Neuronal stem cell (in vitro differentiated cells): ENCODE measurements at regions not wholly inside any gene's neighbourhood (a gene's known extent, or its start where the extent isn't known, plus 50 kb on each side); places are given as distances from the start of the nearest gene placed in this dataset.
"Not testable (repeated sequence)": the region's sequence is repeated elsewhere in the genome, so short reads cannot be mapped to it uniquely, and the experiment has no call there.

ENCODE experiments used
- DNase-seq: peaks from one replicate; pipeline ENCODE4 v3.0.0-alpha.2; 2013; ENCODE audit warnings: low spot score
- H2AFZ ChIP-seq: one replicate; pipeline ENCODE4 v1.6.1; 2013; ENCODE audit warnings: mild to moderate bottlenecking, low read length, inconsistent platforms
- H2AK5ac ChIP-seq: 2 replicates; pipeline ENCODE4 v1.6.1; 2013; ENCODE audit warnings: low read depth, mild to moderate bottlenecking, inconsistent platforms, low read length, moderate library complexity, mixed read lengths
- H2BK120ac ChIP-seq: 2 replicates; pipeline ENCODE4 v1.6.1; 2013; ENCODE audit warnings: low read depth, mild to moderate bottlenecking, inconsistent platforms, low read length, moderate library complexity, mixed read lengths
- H2BK12ac ChIP-seq: one replicate; pipeline ENCODE4 v1.6.1; 2013; ENCODE audit warnings: low read length, inconsistent platforms
- H2BK15ac ChIP-seq: 2 replicates; pipeline ENCODE4 v1.6.1; 2013; ENCODE audit warnings: mild to moderate bottlenecking, low read length, inconsistent platforms, mixed read lengths
- H2BK5ac ChIP-seq: one replicate; pipeline ENCODE4 v1.6.1; 2013; ENCODE audit warnings: inconsistent platforms, mild to moderate bottlenecking, low read length, moderate library complexity
- H3K14ac ChIP-seq: one replicate; pipeline ENCODE4 v1.6.1; 2013; ENCODE audit warnings: low read length, inconsistent platforms
- H3K18ac ChIP-seq: 2 replicates; pipeline ENCODE4 v1.6.1; 2013; ENCODE audit warnings: low read length, inconsistent platforms
- H3K23ac ChIP-seq: 2 replicates; pipeline ENCODE4 v1.6.1; 2013; ENCODE audit warnings: low read depth, mild to moderate bottlenecking, mixed read lengths, low read length, inconsistent platforms; ENCODE audit not compliant: poor library complexity
- H3K27ac ChIP-seq: replicated peaks from 3 replicates; pipeline ENCODE4 v1.5.1; 2013; ENCODE audit warnings: low read length, inconsistent platforms
- H3K27me3 ChIP-seq, 3 experiments: 2 replicates each; pipeline ENCODE4 v1.6.1; 2013; ENCODE audit warnings: low read length in 3 of 3, mild to moderate bottlenecking in 2 of 3, inconsistent platforms in 1 of 3, low read depth in 1 of 3, mixed read lengths in 1 of 3, moderate library complexity in 1 of 3; ENCODE audit not compliant: control insufficient read depth in 3 of 3, insufficient read depth in 3 of 3
- H3K36me3 ChIP-seq, 2 donors: replicated peaks in 1 of 2; 2 replicates each; pipeline ENCODE4 v1.6.1; 2013; ENCODE audit warnings: low read length in 2 of 2; ENCODE audit not compliant: control insufficient read depth in 2 of 2, insufficient read depth in 2 of 2
- H3K4ac ChIP-seq: 2 replicates; pipeline ENCODE4 v1.6.1; 2013; ENCODE audit warnings: inconsistent platforms, mild to moderate bottlenecking, low read length, moderate library complexity
- H3K4me1 ChIP-seq, 2 donors: 1 replicate in 1 of 2; 2 replicates in 1 of 2; pipeline ENCODE4 v1.6.1; 2013; ENCODE audit warnings: low read length in 2 of 2, low read depth in 1 of 2; ENCODE audit not compliant: control insufficient read depth in 2 of 2, insufficient read depth in 1 of 2
- H3K4me2 ChIP-seq: one replicate; pipeline ENCODE4 v1.6.1; 2013; ENCODE audit warnings: mild to moderate bottlenecking, low read length, inconsistent platforms; ENCODE audit not compliant: insufficient read depth, poor library complexity, severe bottlenecking
- H3K4me3 ChIP-seq, 2 donors: 2 replicates each; pipeline ENCODE4 v1.5.1; 2013; ENCODE audit warnings: low read length in 2 of 2, mild to moderate bottlenecking in 2 of 2, inconsistent platforms in 1 of 2, moderate library complexity in 1 of 2
- H3K79me1 ChIP-seq: one replicate; pipeline ENCODE4 v1.6.1; 2013; ENCODE audit warnings: low read depth, mild to moderate bottlenecking, inconsistent platforms, low read length, moderate library complexity
- H3K9ac ChIP-seq: one replicate; pipeline ENCODE4 v1.6.1; 2013; ENCODE audit warnings: mild to moderate bottlenecking, low read depth, low read length, inconsistent platforms; ENCODE audit not compliant: poor library complexity
- H3K9me3 ChIP-seq, 2 donors: replicated peaks in 1 of 2; 2 replicates each; pipeline versions ENCODE3 to v1.6.1; 2013; ENCODE audit warnings: low read length in 2 of 2, mild to moderate bottlenecking in 2 of 2, inconsistent platforms in 1 of 2, low read depth in 1 of 2, mixed read lengths in 1 of 2, moderate library complexity in 1 of 2; ENCODE audit not compliant: control insufficient read depth in 2 of 2, insufficient read depth in 1 of 2
- H4K8ac ChIP-seq: one replicate; pipeline ENCODE4 v1.6.1; 2013; ENCODE audit warnings: low read depth, mild to moderate bottlenecking, inconsistent platforms, low read length, moderate library complexity
- H4K91ac ChIP-seq: one replicate; pipeline ENCODE4 v1.6.1; 2013; ENCODE audit warnings: low read length, low read depth, mild to moderate bottlenecking, inconsistent platforms; ENCODE audit not compliant: poor library complexity
- WGBS, 2 donors: extraction: QIAGEN DNeasy Blood & Tissue Kit; methylation state at CpG; one replicate each; pipeline ENCODE4 v1.1.7; 2013; ENCODE audit warnings: missing lambda C conversion rate in 2 of 2, mixed read lengths in 1 of 2; ENCODE audit not compliant: insufficient read length in 2 of 2, insufficient replicate concordance in 1 of 2; ENCODE audit errors: extremely low coverage in 2 of 2; 5-methylcytosine and 5-hydroxymethylcytosine counted together

DNA sequence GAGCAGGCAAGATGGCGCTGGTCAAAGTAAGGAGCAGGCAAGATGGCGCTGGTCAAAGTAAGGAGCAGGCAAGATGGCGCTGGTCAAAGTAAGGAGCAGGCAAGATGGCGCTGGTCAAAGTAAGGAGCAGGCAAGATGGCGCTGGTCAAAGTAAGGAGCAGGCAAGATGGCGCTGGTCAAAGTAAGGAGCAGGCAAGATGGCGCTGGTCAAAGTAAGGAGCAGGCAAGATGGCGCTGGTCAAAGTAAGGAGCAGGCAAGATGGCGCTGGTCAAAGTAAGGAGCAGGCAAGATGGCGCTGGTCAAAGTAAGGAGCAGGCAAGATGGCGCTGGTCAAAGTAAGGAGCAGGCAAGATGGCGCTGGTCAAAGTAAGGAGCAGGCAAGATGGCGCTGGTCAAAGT is 382.7 kb downstream of the GLRX3 start:
- H3K27ac ChIP-seq, H3K27me3 ChIP-seq, H4K8ac ChIP-seq, H2AFZ ChIP-seq, H3K23ac ChIP-seq, H3K36me3 ChIP-seq, H3K9me3 ChIP-seq, H2AK5ac ChIP-seq, H3K4me2 ChIP-seq, H3K18ac ChIP-seq, H3K14ac ChIP-seq, H2BK5ac ChIP-seq, H2BK120ac ChIP-seq, H2BK12ac ChIP-seq, H3K4ac ChIP-seq, H3K9ac ChIP-seq, H3K4me3 ChIP-seq, H2BK15ac ChIP-seq, DNase-seq, H3K4me1 ChIP-seq, H3K79me1 ChIP-seq, H4K91ac ChIP-seq: not testable (repeated sequence)
- WGBS, 2 donors: no CpG with 5 or more reads among the region's 13 CpGs

DNA sequence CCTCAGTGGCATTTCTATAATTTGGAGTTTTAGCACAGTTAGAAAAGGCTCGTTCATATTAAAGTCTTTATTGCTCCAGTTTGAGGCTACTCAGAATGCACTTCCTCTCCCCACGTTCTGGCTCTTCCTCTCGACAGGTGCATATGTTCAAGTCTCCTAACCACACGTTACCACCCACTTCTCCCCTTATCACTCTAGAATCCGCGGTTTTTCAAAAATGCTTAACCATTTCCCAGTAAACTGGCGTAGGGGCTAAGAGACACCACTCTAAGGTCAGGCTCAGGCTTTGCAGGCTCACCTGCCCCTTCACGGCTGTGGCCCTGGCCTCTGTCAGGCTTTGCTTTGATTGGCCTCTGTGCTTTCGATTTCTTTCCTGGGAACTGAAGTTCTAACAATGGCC is 383.6 kb downstream of the GLRX3 start:
- Histone ChIP-seq H3K79me1 (no peaks in the 10 kb centered on the region), H3K36me3 (no peaks in the 10 kb centered on the region), H4K8ac (no peak overlapping the region), H4K91ac (no peak overlapping the region), H3K4me3 (no peak overlapping the region), H3K14ac (no peak overlapping the region), H3K23ac (no peak overlapping the region), H2BK5ac (no peak overlapping the region), H3K27ac (no peak overlapping the region), H3K27me3 (no peaks in the 10 kb centered on the region), H3K18ac (no peak overlapping the region), H3K9ac (no peak overlapping the region), H2AK5ac (no peak overlapping the region), H3K4me1 (no peaks in the 10 kb centered on the region), H3K4me2 (no peak overlapping the region), H3K9me3 (no peaks in the 10 kb centered on the region), H3K4ac (no peak overlapping the region), H2AFZ (no peak overlapping the region), H2BK120ac (no peak overlapping the region), H2BK15ac (no peak overlapping the region), H2BK12ac (no peak overlapping the region)
- no peak for DNase-seq
- no CpG with 5 or more reads among the region's 9 CpGs for WGBS, 2 donors

DNA sequence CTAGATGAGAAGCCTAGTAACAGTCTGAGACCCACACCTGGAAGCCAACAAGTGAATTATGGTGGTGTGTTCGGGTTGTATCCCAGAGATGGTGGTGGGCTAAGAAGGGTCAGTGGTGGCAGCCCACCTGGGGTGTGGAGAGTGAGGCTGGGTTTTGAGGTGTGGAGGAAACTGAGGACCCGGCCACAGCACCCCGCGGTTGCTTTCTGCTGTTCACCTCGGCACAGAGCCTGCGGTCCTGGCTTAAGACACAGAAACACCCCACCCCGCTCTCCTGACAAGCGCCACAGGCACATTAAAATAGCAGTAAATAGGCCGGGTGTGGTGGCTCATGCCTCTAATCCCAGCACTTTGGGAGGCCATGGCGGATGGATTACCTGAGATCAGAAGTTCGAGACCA is 395.1 kb downstream of the GLRX3 start:
- DNase-seq: no peak
- Histone ChIP-seq H2BK120ac (no peak overlapping the region), H2BK5ac (no peak overlapping the region), H2AFZ (no peak overlapping the region), H4K91ac (no peak overlapping the region), H3K4me1 (no peaks in the 10 kb centered on the region), H2BK15ac (no peak overlapping the region), H3K4me3 (no peak overlapping the region), H3K4me2 (no peak overlapping the region), H3K9me3 (no peaks in the 10 kb centered on the region), H3K14ac (no peak overlapping the region), H3K4ac (no peak overlapping the region), H3K9ac (no peak overlapping the region), H3K36me3 (no peaks in the 10 kb centered on the region), H3K23ac (no peak overlapping the region), H4K8ac (no peak overlapping the region), H2AK5ac (no peak overlapping the region), H2BK12ac (no peak overlapping the region), H3K27me3 (no peaks in the 10 kb centered on the region), H3K79me1 (no peaks in the 10 kb centered on the region), H3K27ac (no peak overlapping the region), H3K18ac (no peak overlapping the region)
- WGBS, 2 donors: no CpG with 5 or more reads among the region's 11 CpGs

DNA sequence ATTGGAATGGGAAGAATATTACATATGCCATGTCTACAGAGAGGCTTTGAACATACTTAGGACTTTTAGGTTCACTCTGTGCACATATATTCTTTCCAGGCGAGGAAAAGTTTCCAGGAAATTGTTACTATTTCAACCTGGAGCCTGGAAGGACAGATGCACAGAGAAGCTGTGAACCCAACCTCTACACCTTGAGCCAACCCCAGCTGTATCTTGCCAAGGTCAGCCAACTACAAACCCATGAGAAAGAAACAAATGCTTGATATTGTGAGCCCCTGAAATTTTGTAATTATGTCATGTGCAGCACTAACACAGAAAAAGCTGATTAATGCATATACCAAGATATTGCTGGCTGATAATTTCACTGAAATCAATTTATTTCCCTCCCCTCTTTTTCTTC is 404.9 kb downstream of the GLRX3 start:
- H3K14ac ChIP-seq: no peak overlapping the region
- H4K8ac ChIP-seq: no peak overlapping the region
- H3K36me3 ChIP-seq: no peaks in the 10 kb centered on the region
- no peaks in the 10 kb centered on the region for H3K79me1 ChIP-seq
- H3K4me2 ChIP-seq: no peak overlapping the region
- no peaks in the 10 kb centered on the region for H3K27me3 ChIP-seq
- H2AFZ ChIP-seq: no peak overlapping the region
- no peak overlapping the region for H4K91ac ChIP-seq
- no peaks in the 10 kb centered on the region for H3K9me3 ChIP-seq
- H2BK12ac ChIP-seq: no peak overlapping the region
- no peak overlapping the region for H2BK15ac ChIP-seq
- no peak overlapping the region for H3K27ac ChIP-seq
- no peak overlapping the region for H2BK120ac ChIP-seq
- no peak overlapping the region for H3K23ac ChIP-seq
- no CpG with 5 or more reads among the region's 1 CpG for WGBS, 2 donors
- no peak for DNase-seq
- no peak overlapping the region for H3K9ac ChIP-seq
- no peak overlapping the region for H3K4ac ChIP-seq
- no peak overlapping the region for H3K18ac ChIP-seq
- H3K4me3 ChIP-seq: no peak overlapping the region
- H2AK5ac ChIP-seq: no peak overlapping the region
- peaks cover 0 to 5% of the 10 kb centered on the region in 2 donors for H3K4me1 ChIP-seq
- no peak overlapping the region for H2BK5ac ChIP-seq
